H7 (cell line): ENCODE measurements at regions not wholly inside any gene's neighbourhood (a gene's known extent, or its start where the extent isn't known, plus 50 kb on each side); places are given as distances from the start of the nearest gene placed in this dataset.
"Not testable (repeated sequence)": the region's sequence is repeated elsewhere in the genome, so short reads cannot be mapped to it uniquely, and the experiment has no call there.

Experiments used
- DNase-seq: peaks from one replicate; pipeline ENCODE4 v3.0.0; 2012
- H3K27me3 ChIP-seq: 2 replicates; pipeline ENCODE4 v1.6.0; 2011; ENCODE audit warnings: mild to moderate bottlenecking, low read length; ENCODE audit not compliant: control insufficient read depth, insufficient read depth
- H3K36me3 ChIP-seq: replicated peaks from 2 replicates; pipeline ENCODE4 v1.5.1; 2011; ENCODE audit warnings: low read length; ENCODE audit not compliant: control insufficient read depth, insufficient read depth
- H3K4me3 ChIP-seq: 2 replicates; pipeline ENCODE4 v1.5.1; 2011; ENCODE audit warnings: low read depth, mild to moderate bottlenecking, control low read depth, low read length, moderate library complexity; ENCODE audit not compliant: insufficient read depth

GRCh38 chr4:188989371-188989770 is 850.1 kb downstream of the TRIML1 start:
- no peak for DNase-seq
- no peaks in the 10 kb centered on the region for H3K27me3 ChIP-seq
- H3K4me3 ChIP-seq = no peak overlapping the region
- H3K36me3 ChIP-seq = no peaks in the 10 kb centered on the region

GRCh38 chr4:188992706-188993105 is 853.5 kb downstream of the TRIML1 start:
- DNase-seq = no peak
- H3K36me3 ChIP-seq = no peaks in the 10 kb centered on the region
- no peaks in the 10 kb centered on the region for H3K27me3 ChIP-seq
- no peak overlapping the region for H3K4me3 ChIP-seq

- H3K4me3 ChIP-seq = no peak overlapping the region
- H3K36me3 ChIP-seq = no peaks in the 10 kb centered on the region
- DNase-seq = no peak
- no peaks in the 10 kb centered on the region for H3K27me3 ChIP-seq
These were observed 854.6 kb downstream of the TRIML1 start for GRCh38 chr4:188993871-188994270.

- Histone ChIP-seq H3K4me3 (no peak overlapping the region), H3K27me3 (no peaks in the 10 kb centered on the region), H3K36me3 (no peaks in the 10 kb centered on the region)
- no peak for DNase-seq
These were observed 862.2 kb downstream of the TRIML1 start for GRCh38 chr4:189001283-189001970.

- no peaks in the 10 kb centered on the region for H3K36me3 ChIP-seq
- no peak for DNase-seq
These were observed 862.8 kb downstream of the TRIML1 start for GRCh38 chr4:189001971-189002450.

GRCh38 chr4:189002475-189002874 is 863.2 kb downstream of the TRIML1 start:
- Histone ChIP-seq H3K36me3 (no peaks in the 10 kb centered on the region), H3K4me3 (no peak overlapping the region), H3K27me3 (no peaks in the 10 kb centered on the region)
- no peak for DNase-seq

More at GRCh38 chr4:189001971-189002450, 862.8 kb downstream of the TRIML1 start:
- Histone ChIP-seq H3K4me3 (no peak overlapping the region), H3K27me3 (no peaks in the 10 kb centered on the region)

- H3K27me3 ChIP-seq, H3K36me3 ChIP-seq, H3K4me3 ChIP-seq, DNase-seq: not testable (repeated sequence)
These were observed 871.4 kb downstream of the TRIML1 start for GRCh38 chr4:189010452-189011217.

GRCh38 chr4:189021831-189022230 is 882.6 kb downstream of the TRIML1 start:
- Histone ChIP-seq H3K36me3 (no peaks in the 10 kb centered on the region), H3K27me3 (no peaks in the 10 kb centered on the region), H3K4me3 (no peak overlapping the region)
- peak; percentile 20 for DNase-seq

- Histone ChIP-seq H3K4me3 (no peak overlapping the region), H3K36me3 (no peaks in the 10 kb centered on the region), H3K27me3 (no peaks in the 10 kb centered on the region)
- no peak for DNase-seq
These were observed 883.3 kb downstream of the TRIML1 start for GRCh38 chr4:189022440-189023035.

GRCh38 chr4:189029976-189030504 is 890.8 kb downstream of the TRIML1 start:
- no peak overlapping the region for H3K4me3 ChIP-seq
- no peaks in the 10 kb centered on the region for H3K27me3 ChIP-seq
- H3K36me3 ChIP-seq = no peaks in the 10 kb centered on the region
- no peak for DNase-seq

- Histone ChIP-seq H3K27me3 (no peaks in the 10 kb centered on the region), H3K36me3 (no peaks in the 10 kb centered on the region), H3K4me3 (no peak overlapping the region)
- no peak for DNase-seq
These were observed 893.5 kb downstream of the TRIML1 start for GRCh38 chr4:189032606-189033338.

GRCh38 chr4:189033801-189034347 is 894.6 kb downstream of the TRIML1 start:
- no peak for DNase-seq
- H3K27me3 ChIP-seq = no peaks in the 10 kb centered on the region
- H3K4me3 ChIP-seq = no peak overlapping the region

GRCh38 chr4:189035091-189035490 is 895.9 kb downstream of the TRIML1 start:
- DNase-seq = peak; percentile 14
- Histone ChIP-seq H3K27me3 (no peaks in the 10 kb centered on the region), H3K4me3 (no peak overlapping the region), H3K36me3 (no peaks in the 10 kb centered on the region)

More at GRCh38 chr4:189033801-189034347, 894.6 kb downstream of the TRIML1 start:
- no peaks in the 10 kb centered on the region for H3K36me3 ChIP-seq

GRCh38 chr4:189035654-189036053 is 896.4 kb downstream of the TRIML1 start:
- Histone ChIP-seq H3K4me3 (no peak overlapping the region), H3K27me3 (no peaks in the 10 kb centered on the region), H3K36me3 (no peaks in the 10 kb centered on the region)
- DNase-seq = no peak
